ENCODE measurements at regions not wholly inside any gene's neighbourhood (a gene's known extent, or its start where the extent isn't known, plus 50 kb on each side); places are given as distances from the start of the nearest gene placed in this dataset.

GRCh38 chr4:175282407-175282806 lies 364.2 kb downstream of the ADAM29 start:
- TF ChIP-seq AFF4 (CRISPR knock-in tag; IDR thresholded peaks at IDR 0.05; ENCODE audit: borderline replicate concordance) (no peak), ARID4B (CRISPR knock-in tag; IDR thresholded peaks at IDR 0.05; ENCODE audit: borderline replicate concordance) (no peak)
- Mint-ChIP-seq H3K36me3 (no peaks in the 10 kb centered on the region), H3K27ac (no peak overlapping the region), H3K4me1 (peaks cover 8% of the 10 kb centered on the region), H3K27me3 (ENCODE audit: low read depth) (no peaks in the 10 kb centered on the region), H3K4me3 (no peak overlapping the region), H3K9me3 (no peaks in the 10 kb centered on the region)
- POLR2A ChIA-PET: no interaction called here
- CTCF ChIA-PET: no interaction called here
- no peak for ATAC-seq
- DNase-seq (ENCODE audit: low spot score): no peak

- ATAC-seq: no peak
- Mint-ChIP-seq H3K4me1 (no peaks in the 10 kb centered on the region), H3K4me3 (no peak overlapping the region), H3K27ac (no peak overlapping the region), H3K9me3 (no peaks in the 10 kb centered on the region), H3K27me3 (ENCODE audit: low read depth) (no peaks in the 10 kb centered on the region), H3K36me3 (no peaks in the 10 kb centered on the region)
- ChIA-PET POLR2A (no interaction called here), CTCF (no interaction called here)
- DNase-seq (ENCODE audit: low spot score): no peak
- no peak for TF ChIP-seq FOXP4 (CRISPR knock-in tag; IDR thresholded peaks at IDR 0.05)
- no peak for TF ChIP-seq KAT7 (CRISPR knock-in tag; IDR thresholded peaks at IDR 0.05; ENCODE audit: borderline replicate concordance)
- no peak for TF ChIP-seq RELA (CRISPR knock-in tag; IDR thresholded peaks at IDR 0.05; ENCODE audit: borderline replicate concordance)
- no peak for TF ChIP-seq SMAD3 (CRISPR knock-in tag; IDR thresholded peaks at IDR 0.05; ENCODE audit: borderline replicate concordance)
- no peak for TF ChIP-seq CREB1 (CRISPR knock-in tag; IDR thresholded peaks at IDR 0.05)
- no peak for TF ChIP-seq ARID4B (CRISPR knock-in tag; IDR thresholded peaks at IDR 0.05; ENCODE audit: borderline replicate concordance)
- no peak for TF ChIP-seq AFF4 (CRISPR knock-in tag; IDR thresholded peaks at IDR 0.05; ENCODE audit: borderline replicate concordance)
- no peak for TF ChIP-seq PRDM15 (CRISPR knock-in tag; IDR thresholded peaks at IDR 0.05)
Observed at GRCh38 chr4:175290401-175290800, 372.2 kb downstream of the ADAM29 start.

Data from WTC11 (cell line).